A673 (cell line): ENCODE measurements at regions not wholly inside any gene's neighbourhood (a gene's known extent, or its start where the extent isn't known, plus 50 kb on each side); places are given as distances from the start of the nearest gene placed in this dataset.

Source experiments
- CTCF ChIP-seq: fragments of 300-800, 200-600 bp; sonication (generic); conservative IDR thresholded peaks from 2 replicates; pipeline ENCODE4 v1.5.1; 2017; ENCODE audit warnings: low read depth, mild to moderate bottlenecking, antibody characterized with exemption, low read length, moderate library complexity, mixed read lengths
- EZH2 ChIP-seq: fragments of 200-600 bp; sonication (generic); IDR thresholded peaks from 2 replicates; pipeline ENCODE4 v1.6.1; 2017; ENCODE audit warnings: borderline replicate concordance, low read depth, mild to moderate bottlenecking, mixed read lengths, antibody characterized with exemption, low read length; ENCODE audit not compliant: poor library complexity, severe bottlenecking

DNA sequence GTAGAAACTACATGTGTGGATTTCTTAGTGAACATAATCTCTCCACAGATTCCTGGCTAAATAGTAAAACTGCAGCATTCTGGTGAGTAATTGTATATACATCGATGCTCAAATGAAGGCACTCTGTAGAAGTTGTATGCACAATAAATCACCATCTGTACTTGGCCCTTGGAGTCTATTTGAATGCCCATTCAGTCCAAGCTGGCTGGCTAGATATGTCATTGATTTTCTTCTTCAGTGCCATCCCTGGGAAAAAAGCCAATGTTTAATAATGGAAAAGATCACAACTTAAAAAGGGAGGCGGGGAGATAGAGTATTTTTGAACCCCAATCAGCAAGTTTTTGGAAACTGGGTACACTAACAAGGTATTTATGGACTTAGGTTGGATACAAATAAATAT lies 381.0 kb upstream of the TEX13C start:
- TF ChIP-seq EZH2: no peak
- no peak for TF ChIP-seq CTCF
